ENCODE measurements at regions not wholly inside any gene's neighbourhood (a gene's known extent, or its start where the extent isn't known, plus 50 kb on each side); places are given as distances from the start of the nearest gene placed in this dataset.

GRCh38 chr16:59655031-59655430, 920.9 kb upstream of the GOT2 start:
- Histone ChIP-seq H3K4me1 (ENCODE audit: control extremely low read depth in 1 of 4, control insufficient read depth in 4 of 4, insufficient read depth in 4 of 4, low read length in 3 of 4) (no peaks in the 10 kb centered on the region), H3K9me3 (ENCODE audit: control extremely low read depth in 1 of 5, control insufficient read depth in 4 of 5, insufficient read depth in 2 of 5, low read depth in 1 of 5, low read length in 4 of 5) (peaks cover 0 to 1% (median 0%) of the 10 kb centered on the region in 5 experiments), H3K4me3 (ENCODE audit: control insufficient read depth in 1 of 7, extremely low read depth in 1 of 7, insufficient read depth in 4 of 7, low read depth in 2 of 7, low read length in 6 of 7) (no peak overlapping the region), H3K36me3 (ENCODE audit: control insufficient read depth in 4 of 4, insufficient read depth in 4 of 4, low read length in 3 of 4) (no peaks in the 10 kb centered on the region), H3K27ac (ENCODE audit: insufficient read depth in 1 of 2, low read depth in 1 of 2, low read length in 2 of 2, poor library complexity in 1 of 2, severe bottlenecking in 2 of 2) (no peak overlapping the region), H3K27me3 (replicated peaks in 2 of 5; ENCODE audit: control insufficient read depth in 4 of 5, insufficient read depth in 5 of 5, low read length in 4 of 5) (no peaks in the 10 kb centered on the region)
- ChIA-PET CTCF (no interaction called here), POLR2A (no interaction called here)
- DNase-seq = no peak
- WGBS (ENCODE audit: insufficient coverage) = 100% methylated on average over 2 of the region's 2 CpGs

GRCh38 chr16:59654455-59654854, 920.3 kb upstream of the GOT2 start:
- no peaks in the 10 kb centered on the region for H3K27me3 ChIP-seq (replicated peaks in 2 of 5; ENCODE audit: control insufficient read depth in 4 of 5, insufficient read depth in 5 of 5, low read length in 4 of 5)
- no peaks in the 10 kb centered on the region for H3K4me1 ChIP-seq (ENCODE audit: control extremely low read depth in 1 of 4, control insufficient read depth in 4 of 4, insufficient read depth in 4 of 4, low read length in 3 of 4)
- CTCF ChIA-PET = no interaction called here
- POLR2A ChIA-PET = no interaction called here
- no CpG with 5 or more reads among the region's 1 CpG for whole genome bisulfite sequencing (ENCODE audit: insufficient coverage)
- H3K9me3 ChIP-seq (ENCODE audit: control extremely low read depth in 1 of 5, control insufficient read depth in 4 of 5, insufficient read depth in 2 of 5, low read depth in 1 of 5, low read length in 4 of 5) = peaks cover 0 to 1% (median 0%) of the 10 kb centered on the region in 5 experiments
- no peak overlapping the region for H3K27ac ChIP-seq (ENCODE audit: insufficient read depth in 1 of 2, low read depth in 1 of 2, low read length in 2 of 2, poor library complexity in 1 of 2, severe bottlenecking in 2 of 2)
- DNase-seq = no peak
- no peaks in the 10 kb centered on the region for H3K36me3 ChIP-seq (ENCODE audit: control insufficient read depth in 4 of 4, insufficient read depth in 4 of 4, low read length in 3 of 4)
- no peak overlapping the region for H3K4me3 ChIP-seq (ENCODE audit: control insufficient read depth in 1 of 7, extremely low read depth in 1 of 7, insufficient read depth in 4 of 7, low read depth in 2 of 7, low read length in 6 of 7)

GRCh38 chr16:59651662-59652061, 917.5 kb upstream of the GOT2 start:
- H3K27me3 ChIP-seq (replicated peaks in 2 of 5; ENCODE audit: control insufficient read depth in 4 of 5, insufficient read depth in 5 of 5, low read length in 4 of 5) = no peaks in the 10 kb centered on the region
- H3K27ac ChIP-seq (ENCODE audit: insufficient read depth in 1 of 2, low read depth in 1 of 2, low read length in 2 of 2, poor library complexity in 1 of 2, severe bottlenecking in 2 of 2) = no peak overlapping the region
- H3K36me3 ChIP-seq (ENCODE audit: control insufficient read depth in 4 of 4, insufficient read depth in 4 of 4, low read length in 3 of 4) = no peaks in the 10 kb centered on the region
- no peak for DNase-seq
- 100% methylated on average over 1 of the region's 1 CpG for WGBS (ENCODE audit: insufficient coverage)
- ChIA-PET POLR2A (no interaction called here), CTCF (no interaction called here)
- H3K4me1 ChIP-seq (ENCODE audit: control extremely low read depth in 1 of 4, control insufficient read depth in 4 of 4, insufficient read depth in 4 of 4, low read length in 3 of 4) = no peaks in the 10 kb centered on the region
- no peak overlapping the region for H3K4me3 ChIP-seq (ENCODE audit: control insufficient read depth in 1 of 7, extremely low read depth in 1 of 7, insufficient read depth in 4 of 7, low read depth in 2 of 7, low read length in 6 of 7)
- peaks cover 0 to 3% (median 0%) of the 10 kb centered on the region in 5 experiments for H3K9me3 ChIP-seq (ENCODE audit: control extremely low read depth in 1 of 5, control insufficient read depth in 4 of 5, insufficient read depth in 2 of 5, low read depth in 1 of 5, low read length in 4 of 5)

GRCh38 chr16:59645194-59645593, 911.1 kb upstream of the GOT2 start:
- DNase-seq = no peak
- Histone ChIP-seq H3K9me3 (ENCODE audit: control extremely low read depth in 1 of 5, control insufficient read depth in 4 of 5, insufficient read depth in 2 of 5, low read depth in 1 of 5, low read length in 4 of 5) (peaks cover 0 to 3% (median 0%) of the 10 kb centered on the region in 5 experiments), H3K4me1 (ENCODE audit: control extremely low read depth in 1 of 4, control insufficient read depth in 4 of 4, insufficient read depth in 4 of 4, low read length in 3 of 4) (no peaks in the 10 kb centered on the region), H3K4me3 (ENCODE audit: control insufficient read depth in 1 of 7, extremely low read depth in 1 of 7, insufficient read depth in 4 of 7, low read depth in 2 of 7, low read length in 6 of 7) (no peak overlapping the region), H3K27me3 (replicated peaks in 2 of 5; ENCODE audit: control insufficient read depth in 4 of 5, insufficient read depth in 5 of 5, low read length in 4 of 5) (no peaks in the 10 kb centered on the region), H3K27ac (ENCODE audit: insufficient read depth in 1 of 2, low read depth in 1 of 2, low read length in 2 of 2, poor library complexity in 1 of 2, severe bottlenecking in 2 of 2) (no peak overlapping the region), H3K36me3 (ENCODE audit: control insufficient read depth in 4 of 4, insufficient read depth in 4 of 4, low read length in 3 of 4) (no peaks in the 10 kb centered on the region)
- POLR2A ChIA-PET = no interaction called here
- CTCF ChIA-PET = no interaction called here

- ChIA-PET CTCF (no interaction called here), POLR2A (no interaction called here)
- Histone ChIP-seq H3K9me3 (ENCODE audit: control extremely low read depth in 1 of 5, control insufficient read depth in 4 of 5, insufficient read depth in 2 of 5, low read depth in 1 of 5, low read length in 4 of 5) (peaks cover 0 to 3% (median 2%) of the 10 kb centered on the region in 5 experiments), H3K4me3 (ENCODE audit: control insufficient read depth in 1 of 7, extremely low read depth in 1 of 7, insufficient read depth in 4 of 7, low read depth in 2 of 7, low read length in 6 of 7) (no peak overlapping the region), H3K27me3 (replicated peaks in 2 of 5; ENCODE audit: control insufficient read depth in 4 of 5, insufficient read depth in 5 of 5, low read length in 4 of 5) (no peaks in the 10 kb centered on the region), H3K27ac (ENCODE audit: insufficient read depth in 1 of 2, low read depth in 1 of 2, low read length in 2 of 2, poor library complexity in 1 of 2, severe bottlenecking in 2 of 2) (no peak overlapping the region), H3K36me3 (ENCODE audit: control insufficient read depth in 4 of 4, insufficient read depth in 4 of 4, low read length in 3 of 4) (no peaks in the 10 kb centered on the region), H3K4me1 (ENCODE audit: control extremely low read depth in 1 of 4, control insufficient read depth in 4 of 4, insufficient read depth in 4 of 4, low read length in 3 of 4) (no peaks in the 10 kb centered on the region)
- DNase-seq = no peak
Measured at GRCh38 chr16:59635674-59636073, 901.6 kb upstream of the GOT2 start.

GRCh38 chr16:59634951-59635350, 900.8 kb upstream of the GOT2 start:
- H3K4me3 ChIP-seq (ENCODE audit: control insufficient read depth in 1 of 7, extremely low read depth in 1 of 7, insufficient read depth in 4 of 7, low read depth in 2 of 7, low read length in 6 of 7) = no peak overlapping the region
- CTCF ChIA-PET = no interaction called here
- H3K27ac ChIP-seq (ENCODE audit: insufficient read depth in 1 of 2, low read depth in 1 of 2, low read length in 2 of 2, poor library complexity in 1 of 2, severe bottlenecking in 2 of 2) = no peak overlapping the region
- no peaks in the 10 kb centered on the region for H3K4me1 ChIP-seq (ENCODE audit: control extremely low read depth in 1 of 4, control insufficient read depth in 4 of 4, insufficient read depth in 4 of 4, low read length in 3 of 4)
- POLR2A ChIA-PET = no interaction called here
- H3K36me3 ChIP-seq (ENCODE audit: control insufficient read depth in 4 of 4, insufficient read depth in 4 of 4, low read length in 3 of 4) = no peaks in the 10 kb centered on the region
- no peaks in the 10 kb centered on the region for H3K27me3 ChIP-seq (replicated peaks in 2 of 5; ENCODE audit: control insufficient read depth in 4 of 5, insufficient read depth in 5 of 5, low read length in 4 of 5)
- DNase-seq = no peak
- H3K9me3 ChIP-seq (ENCODE audit: control extremely low read depth in 1 of 5, control insufficient read depth in 4 of 5, insufficient read depth in 2 of 5, low read depth in 1 of 5, low read length in 4 of 5) = peaks cover 0 to 3% (median 2%) of the 10 kb centered on the region in 5 experiments
- 86% methylated on average over 1 of the region's 1 CpG for WGBS (ENCODE audit: insufficient coverage)

- Histone ChIP-seq H3K9me3 (ENCODE audit: control extremely low read depth in 1 of 5, control insufficient read depth in 4 of 5, insufficient read depth in 2 of 5, low read depth in 1 of 5, low read length in 4 of 5) (peaks cover 0 to 3% (median 2%) of the 10 kb centered on the region in 5 experiments), H3K27ac (ENCODE audit: insufficient read depth in 1 of 2, low read depth in 1 of 2, low read length in 2 of 2, poor library complexity in 1 of 2, severe bottlenecking in 2 of 2) (no peak overlapping the region), H3K36me3 (ENCODE audit: control insufficient read depth in 4 of 4, insufficient read depth in 4 of 4, low read length in 3 of 4) (no peaks in the 10 kb centered on the region), H3K4me1 (ENCODE audit: control extremely low read depth in 1 of 4, control insufficient read depth in 4 of 4, insufficient read depth in 4 of 4, low read length in 3 of 4) (no peaks in the 10 kb centered on the region), H3K27me3 (replicated peaks in 2 of 5; ENCODE audit: control insufficient read depth in 4 of 5, insufficient read depth in 5 of 5, low read length in 4 of 5) (no peaks in the 10 kb centered on the region), H3K4me3 (ENCODE audit: control insufficient read depth in 1 of 7, extremely low read depth in 1 of 7, insufficient read depth in 4 of 7, low read depth in 2 of 7, low read length in 6 of 7) (no peak overlapping the region)
- 100% methylated on average over 2 of the region's 4 CpGs for WGBS (ENCODE audit: insufficient coverage)
- ChIA-PET POLR2A (interaction anchor here (0.7 kb wide), 1 partner anchor 826 kb away, joined by 4 read pairs; no protein-coding TSS in a partner anchor), CTCF (no interaction called here)
- DNase-seq = no peak
Measured at GRCh38 chr16:59634004-59634579, 900.0 kb upstream of the GOT2 start.

Measured in common myeloid progenitor, CD34-positive (primary cell).